ENCODE measurements at regions not wholly inside any gene's neighbourhood (a gene's known extent, or its start where the extent isn't known, plus 50 kb on each side); places are given as distances from the start of the nearest gene placed in this dataset.

DNA sequence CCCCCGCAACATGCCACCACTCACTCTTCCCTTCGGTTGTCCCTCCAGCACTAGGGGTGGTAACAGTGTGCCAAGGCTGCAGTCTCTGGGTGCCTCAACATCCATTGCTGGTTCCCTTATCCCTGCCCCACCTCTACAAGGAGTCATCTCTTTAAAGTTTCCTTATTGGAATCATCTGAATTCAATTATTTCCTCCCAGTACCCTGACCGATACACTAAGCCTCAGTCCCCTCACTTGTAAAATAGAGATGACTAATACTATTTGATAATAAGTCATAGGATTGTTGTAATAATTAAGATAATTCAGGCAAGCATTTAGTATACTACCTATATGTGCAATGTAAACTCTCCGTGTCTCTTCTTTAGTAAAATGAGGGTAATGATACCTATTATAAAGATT lies 352.5 kb downstream of the ENC1 start:
- H3F3A ChIP-seq (ENCODE audit: insufficient read depth, low read length) = no peaks in the 10 kb centered on the region
- no peak overlapping the region for H3K9ac ChIP-seq (ENCODE audit: low read length)
- H4K20me1 ChIP-seq (ENCODE audit: insufficient read depth, low read length) = no peaks in the 10 kb centered on the region
- no peaks in the 10 kb centered on the region for H3K9me3 ChIP-seq (replicated peaks; ENCODE audit: insufficient read depth, low read length)
- H3K36me3 ChIP-seq (replicated peaks; ENCODE audit: insufficient read depth, low read length) = no peaks in the 10 kb centered on the region
- H3K4me1 ChIP-seq (ENCODE audit: low read length) = no peaks in the 10 kb centered on the region
- no peaks in the 10 kb centered on the region for H3K79me2 ChIP-seq (ENCODE audit: low read length)
- no peak overlapping the region for H3K27ac ChIP-seq (ENCODE audit: low read length)
- DNase-seq = no peak
- no peaks in the 10 kb centered on the region for H3K9me2 ChIP-seq (replicated peaks; ENCODE audit: insufficient read depth, low read length)
- H3K27me3 ChIP-seq (replicated peaks; ENCODE audit: insufficient read depth, low read length) = no peaks in the 10 kb centered on the region
- TF ChIP-seq EZH2phosphoT487 (IDR thresholded peaks at IDR 0.05; ENCODE audit: low read length) (no peak), CTCF (IDR thresholded peaks at IDR 0.05; ENCODE audit: low read length) (no peak), EZH2 (optimal IDR thresholded peaks at IDR 0.05; ENCODE audit: low read depth, low read length) (no peak)
- H3K4me2 ChIP-seq (ENCODE audit: low read depth, low read length) = no peak overlapping the region
- no peak overlapping the region for H2AFZ ChIP-seq (ENCODE audit: low read length)
- H3K4me3 ChIP-seq (ENCODE audit: low read length) = no peak overlapping the region

DNA sequence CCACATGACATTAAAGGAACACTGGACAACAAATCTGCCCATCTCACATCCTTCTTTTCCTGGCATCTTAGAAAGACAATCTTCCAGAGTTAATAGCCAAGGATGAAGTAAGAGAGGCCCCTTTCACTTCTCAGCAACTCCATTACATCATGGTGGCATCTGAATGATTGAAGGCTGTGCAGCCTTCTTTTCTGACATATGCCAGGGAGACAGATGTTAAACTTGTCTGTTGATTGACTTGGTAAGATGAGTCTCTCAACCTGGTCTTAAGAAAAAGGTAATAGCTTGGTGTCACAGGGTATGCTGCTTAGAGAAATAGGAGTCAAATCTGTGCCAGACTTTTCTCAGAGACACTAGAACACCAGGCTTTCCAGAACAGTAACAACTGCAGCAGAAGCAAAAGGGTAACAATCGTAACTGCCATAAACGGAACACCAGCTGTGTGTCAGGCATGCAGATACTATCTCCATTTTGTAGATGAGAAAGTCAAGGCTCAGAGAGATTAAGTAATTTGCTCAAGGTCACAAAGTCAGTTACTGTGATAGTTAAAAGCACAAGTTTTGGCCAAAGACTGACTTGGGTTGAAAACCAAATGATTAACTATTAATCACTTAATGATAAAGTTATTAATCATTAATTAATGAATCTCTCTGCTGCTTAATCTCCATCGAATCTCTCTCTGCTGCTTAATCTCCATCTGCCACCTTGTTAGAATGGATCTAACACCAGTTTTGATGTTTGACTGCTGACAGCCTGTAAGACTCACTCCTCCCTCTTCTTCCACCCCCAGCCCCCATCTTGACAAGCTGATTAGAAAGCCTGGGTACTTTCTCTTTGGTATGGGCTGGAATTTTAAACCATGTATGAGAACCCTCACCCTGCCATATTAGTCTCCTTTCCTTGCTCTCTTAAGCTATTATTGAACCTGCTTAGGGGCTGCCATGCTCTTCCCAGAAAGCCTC lies 353.5 kb downstream of the ENC1 start:
- no peaks in the 10 kb centered on the region for H3K9me3 ChIP-seq (replicated peaks; ENCODE audit: insufficient read depth, low read length)
- no peak overlapping the region for H3K9ac ChIP-seq (ENCODE audit: low read length)
- no peak overlapping the region for H3K27ac ChIP-seq (ENCODE audit: low read length)
- no peaks in the 10 kb centered on the region for H4K20me1 ChIP-seq (ENCODE audit: insufficient read depth, low read length)
- no peak for DNase-seq
- H3K4me1 ChIP-seq (ENCODE audit: low read length) = no peaks in the 10 kb centered on the region
- no peak overlapping the region for H3K4me2 ChIP-seq (ENCODE audit: low read depth, low read length)
- H3K36me3 ChIP-seq (replicated peaks; ENCODE audit: insufficient read depth, low read length) = no peaks in the 10 kb centered on the region
- no peak for TF ChIP-seq EZH2phosphoT487 (IDR thresholded peaks at IDR 0.05; ENCODE audit: low read length)
- no peak for TF ChIP-seq EZH2 (optimal IDR thresholded peaks at IDR 0.05; ENCODE audit: low read depth, low read length)
- TF ChIP-seq CTCF (IDR thresholded peaks at IDR 0.05; ENCODE audit: low read length) = no peak
- no peaks in the 10 kb centered on the region for H3K79me2 ChIP-seq (ENCODE audit: low read length)
- H3F3A ChIP-seq (ENCODE audit: insufficient read depth, low read length) = no peaks in the 10 kb centered on the region
- no peaks in the 10 kb centered on the region for H3K9me2 ChIP-seq (replicated peaks; ENCODE audit: insufficient read depth, low read length)
- H3K4me3 ChIP-seq (ENCODE audit: low read length) = no peak overlapping the region
- no peaks in the 10 kb centered on the region for H3K27me3 ChIP-seq (replicated peaks; ENCODE audit: insufficient read depth, low read length)
- H2AFZ ChIP-seq (ENCODE audit: low read length) = no peak overlapping the region

- H3K9ac ChIP-seq (ENCODE audit: low read length) = no peak overlapping the region
- no peaks in the 10 kb centered on the region for H3F3A ChIP-seq (ENCODE audit: insufficient read depth, low read length)
- no peaks in the 10 kb centered on the region for H3K9me3 ChIP-seq (replicated peaks; ENCODE audit: insufficient read depth, low read length)
- no peak for TF ChIP-seq EZH2 (optimal IDR thresholded peaks at IDR 0.05; ENCODE audit: low read depth, low read length)
- no peak for TF ChIP-seq EZH2phosphoT487 (IDR thresholded peaks at IDR 0.05; ENCODE audit: low read length)
- TF ChIP-seq CTCF (IDR thresholded peaks at IDR 0.05; ENCODE audit: low read length) = no peak
- no peaks in the 10 kb centered on the region for H3K79me2 ChIP-seq (ENCODE audit: low read length)
- H3K4me3 ChIP-seq (ENCODE audit: low read length) = no peak overlapping the region
- DNase-seq = no peak
- H3K36me3 ChIP-seq (replicated peaks; ENCODE audit: insufficient read depth, low read length) = no peaks in the 10 kb centered on the region
- H3K4me1 ChIP-seq (ENCODE audit: low read length) = no peaks in the 10 kb centered on the region
- no peaks in the 10 kb centered on the region for H4K20me1 ChIP-seq (ENCODE audit: insufficient read depth, low read length)
- H3K4me2 ChIP-seq (ENCODE audit: low read depth, low read length) = no peak overlapping the region
- no peaks in the 10 kb centered on the region for H3K27me3 ChIP-seq (replicated peaks; ENCODE audit: insufficient read depth, low read length)
- H3K27ac ChIP-seq (ENCODE audit: low read length) = no peak overlapping the region
- H3K9me2 ChIP-seq (replicated peaks; ENCODE audit: insufficient read depth, low read length) = no peaks in the 10 kb centered on the region
- no peak overlapping the region for H2AFZ ChIP-seq (ENCODE audit: low read length)
Observed at GRCh38 chr5:74285675-74286280, 354.8 kb downstream of the ENC1 start.
